ENCODE measurements at regions not wholly inside any gene's neighbourhood (a gene's known extent, or its start where the extent isn't known, plus 50 kb on each side); places are given as distances from the start of the nearest gene placed in this dataset.

- no peak for TF ChIP-seq ELK4 (IDR thresholded peaks at IDR 0.05; ENCODE audit: borderline replicate concordance, low read depth, low read length)
- no peak for TF ChIP-seq KLF10 (tag by site-specific recombination; IDR thresholded peaks at IDR 0.05)
- TF ChIP-seq ZBTB7A (tag by site-specific recombination; IDR thresholded peaks at IDR 0.05; ENCODE audit: low read depth): no peak
- TF ChIP-seq ZNF292 (tag by site-specific recombination; IDR thresholded peaks at IDR 0.05; ENCODE audit: borderline replicate concordance, low read depth): no peak
- TF ChIP-seq ZNF580 (tag by site-specific recombination; IDR thresholded peaks at IDR 0.05): no peak
Measured at GRCh38 chr16:6362321-6362720, 970.3 kb upstream of the RBFOX1 start.

All from HEK293 (cell line).